ENCODE measurements at regions not wholly inside any gene's neighbourhood (a gene's known extent, or its start where the extent isn't known, plus 50 kb on each side); places are given as distances from the start of the nearest gene placed in this dataset.

DNA sequence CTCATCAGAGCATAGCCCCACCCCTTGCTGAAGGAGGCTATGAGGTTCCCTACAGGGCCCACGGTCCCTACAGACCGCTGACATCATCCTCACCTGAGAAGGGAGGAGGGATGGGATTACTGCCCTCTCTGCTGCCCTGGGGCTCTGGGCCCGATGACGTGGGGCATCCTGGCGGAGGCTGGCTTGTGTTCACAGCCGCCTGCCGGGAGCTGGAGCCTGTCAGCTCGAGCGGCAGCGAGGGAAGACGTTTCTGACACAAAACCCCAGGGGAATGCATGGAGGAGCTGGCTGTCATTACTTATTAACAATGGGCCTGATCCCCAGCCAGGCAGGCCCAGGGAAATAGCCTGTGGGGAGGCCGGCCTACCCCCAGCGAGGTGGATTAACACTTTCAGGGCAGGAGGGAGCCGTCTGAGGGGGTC, 106.6 kb upstream of the ATP6AP2 start:
- TF ChIP-seq POLR2A (IDR thresholded peaks at IDR 0.05) (no peak), POLR2AphosphoS5 (IDR thresholded peaks at IDR 0.05) (no peak)
- TF ChIP-seq, protein P1, sequence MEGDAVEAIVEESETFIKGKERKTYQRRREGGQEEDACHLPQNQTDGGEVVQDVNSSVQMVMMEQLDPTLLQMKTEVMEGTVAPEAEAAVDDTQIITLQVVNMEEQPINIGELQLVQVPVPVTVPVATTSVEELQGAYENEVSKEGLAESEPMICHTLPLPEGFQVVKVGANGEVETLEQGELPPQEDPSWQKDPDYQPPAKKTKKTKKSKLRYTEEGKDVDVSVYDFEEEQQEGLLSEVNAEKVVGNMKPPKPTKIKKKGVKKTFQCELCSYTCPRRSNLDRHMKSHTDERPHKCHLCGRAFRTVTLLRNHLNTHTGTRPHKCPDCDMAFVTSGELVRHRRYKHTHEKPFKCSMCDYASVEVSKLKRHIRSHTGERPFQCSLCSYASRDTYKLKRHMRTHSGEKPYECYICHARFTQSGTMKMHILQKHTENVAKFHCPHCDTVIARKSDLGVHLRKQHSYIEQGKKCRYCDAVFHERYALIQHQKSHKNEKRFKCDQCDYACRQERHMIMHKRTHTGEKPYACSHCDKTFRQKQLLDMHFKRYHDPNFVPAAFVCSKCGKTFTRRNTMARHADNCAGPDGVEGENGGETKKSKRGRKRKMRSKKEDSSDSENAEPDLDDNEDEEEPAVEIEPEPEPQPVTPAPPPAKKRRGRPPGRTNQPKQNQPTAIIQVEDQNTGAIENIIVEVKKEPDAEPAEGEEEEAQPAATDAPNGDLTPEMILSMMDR (IDR thresholded peaks at IDR 0.05) = no peak
